BE2C (cell line): ENCODE measurements at regions not wholly inside any gene's neighbourhood (a gene's known extent, or its start where the extent isn't known, plus 50 kb on each side); places are given as distances from the start of the nearest gene placed in this dataset.
A peak's percentile ranks its signal among the peaks of the same experiment; 100 is the strongest.

Source experiments
- DNase-seq: peaks from one replicate; pipeline ENCODE4 v3.0.0-alpha.2; 2020
- H3K27me3 ChIP-seq: fragments of 250-450 bp; sonication (Bioruptor Pico); 2 replicates; pipeline ENCODE4 v1.5.1; 2020; ENCODE audit warnings: mild to moderate bottlenecking
- H3K36me3 ChIP-seq: fragments of 250-450 bp; sonication (Bioruptor Pico); 2 replicates; pipeline ENCODE4 v1.5.1; 2020; ENCODE audit warnings: mild to moderate bottlenecking
- H3K4me1 ChIP-seq: fragments of 250-450 bp; sonication (Bioruptor Pico); 2 replicates; pipeline ENCODE4 v1.5.1; 2020
- H3K4me3 ChIP-seq: 2 replicates; pipeline ENCODE4 v1.5.1; 2011; ENCODE audit warnings: low read depth, low read length
- H3K9me3 ChIP-seq: fragments of 250-450 bp; sonication (Bioruptor Pico); 2 replicates; pipeline ENCODE4 v1.5.1; 2020
- CTCF ChIP-seq: IDR thresholded peaks from 2 replicates; pipeline ENCODE4 v1.5.1; 2012; ENCODE audit warnings: mild to moderate bottlenecking, low read depth, low read length

GRCh38 chr6:54722328-54722727 lies 124.2 kb upstream of the FAM83B start:
- H3K4me3 ChIP-seq = no peak overlapping the region
- no peaks in the 10 kb centered on the region for H3K4me1 ChIP-seq
- no peaks in the 10 kb centered on the region for H3K9me3 ChIP-seq
- no peaks in the 10 kb centered on the region for H3K27me3 ChIP-seq
- TF ChIP-seq CTCF = no peak
- no peaks in the 10 kb centered on the region for H3K36me3 ChIP-seq
- DNase-seq = no peak

GRCh38 chr6:54729716-54730115 lies 116.9 kb upstream of the FAM83B start:
- TF ChIP-seq CTCF = no peak
- H3K4me3 ChIP-seq = no peak overlapping the region
- no peaks in the 10 kb centered on the region for H3K36me3 ChIP-seq
- no peaks in the 10 kb centered on the region for H3K4me1 ChIP-seq
- DNase-seq = no peak
- no peaks in the 10 kb centered on the region for H3K9me3 ChIP-seq
- no peaks in the 10 kb centered on the region for H3K27me3 ChIP-seq

- no peak for DNase-seq
- H3K4me3 ChIP-seq = no peak overlapping the region
- H3K27me3 ChIP-seq = no peaks in the 10 kb centered on the region
- no peak for TF ChIP-seq CTCF
- H3K4me1 ChIP-seq = no peaks in the 10 kb centered on the region
- H3K36me3 ChIP-seq = no peaks in the 10 kb centered on the region
- no peaks in the 10 kb centered on the region; the same call in 1 of the 2 replicates for H3K9me3 ChIP-seq
These were observed 115.6 kb upstream of the FAM83B start for GRCh38 chr6:54730767-54731630.

GRCh38 chr6:54737247-54737646 lies 109.3 kb upstream of the FAM83B start:
- TF ChIP-seq CTCF = peak; percentile 42
- no peaks in the 10 kb centered on the region; the same call in 1 of the 2 replicates for H3K9me3 ChIP-seq
- no peaks in the 10 kb centered on the region for H3K36me3 ChIP-seq
- DNase-seq = peak; percentile 31
- H3K4me3 ChIP-seq = no peak overlapping the region
- H3K27me3 ChIP-seq = no peaks in the 10 kb centered on the region
- H3K4me1 ChIP-seq = no peaks in the 10 kb centered on the region

- H3K27me3 ChIP-seq = no peaks in the 10 kb centered on the region
These were observed 98.6 kb upstream of the FAM83B start for GRCh38 chr6:54747955-54748354.

More at GRCh38 chr6:54747955-54748354, 98.6 kb upstream of the FAM83B start:
- no peak for DNase-seq
- Histone ChIP-seq H3K4me3 (no peak overlapping the region), H3K9me3 (no peaks in the 10 kb centered on the region), H3K36me3 (no peaks in the 10 kb centered on the region), H3K4me1 (no peaks in the 10 kb centered on the region)
- no peak for TF ChIP-seq CTCF
